Left ventricle myocardium inferior (tissue), 1 donor: ENCODE measurements at regions not wholly inside any gene's neighbourhood (a gene's known extent, or its start where the extent isn't known, plus 50 kb on each side); places are given as distances from the start of the nearest gene placed in this dataset.
A peak's percentile ranks its signal among the peaks of the same experiment; 100 is the strongest.

Source experiments
- DNase-seq: peaks from one replicate; pipeline ENCODE4 v3.0.0-alpha.2; 2020
- H3K27ac ChIP-seq: fragments of 200-600 bp; replicated peaks from 2 replicates; pipeline ENCODE4 v1.8.0; 2021
- H3K27me3 ChIP-seq: fragments of 200-600 bp; 2 replicates; pipeline ENCODE4 v1.8.0; 2021; ENCODE audit warnings: low read depth
- H3K36me3 ChIP-seq: fragments of 200-600 bp; 2 replicates; pipeline ENCODE4 v1.8.0; 2021
- H3K4me1 ChIP-seq: fragments of 200-600 bp; 2 replicates; pipeline ENCODE4 v1.8.0; 2021
- H3K4me3 ChIP-seq: fragments of 200-600 bp; 2 replicates; pipeline ENCODE4 v1.8.0; 2021; ENCODE audit warnings: mild to moderate bottlenecking, moderate library complexity
- H3K9me3 ChIP-seq: fragments of 200-600 bp; replicated peaks from 2 replicates; pipeline ENCODE4 v1.8.0; 2021
- CTCF ChIP-seq: fragments of 200-600 bp; IDR thresholded peaks from 2 replicates; pipeline ENCODE4 v1.8.0; 2021; ENCODE audit warnings: antibody characterized with exemption, mild to moderate bottlenecking, borderline replicate concordance
- intact Hi-C: fragments of 100-400 bp; cut with micrococcal nuclease; formaldehyde crosslinking; loops from one replicate; pipeline ENCODE4 v1.11.0; 2022
- donor health status: DM: no; HTN: yes; CAD: no; lungs with severe emphysema.

GRCh38 chr3:184659797-184660301 lies 52.0 kb downstream of the MAGEF1 start:
- intact Hi-C loops = no loop called here
- DNase-seq = no peak
- H3K27ac ChIP-seq = no peak overlapping the region

GRCh38 chr3:184658223-184658928 lies 53.5 kb downstream of the MAGEF1 start:
- H3K4me3 ChIP-seq = no peak overlapping the region
- H3K4me1 ChIP-seq = peaks cover 30% of the 10 kb centered on the region
- peaks cover 11% of the 10 kb centered on the region for H3K9me3 ChIP-seq
- intact Hi-C loops = no loop called here
- H3K27me3 ChIP-seq = no peaks in the 10 kb centered on the region
- H3K36me3 ChIP-seq = no peaks in the 10 kb centered on the region
- TF ChIP-seq CTCF = no peak
- DNase-seq = no peak
- H3K27ac ChIP-seq = peak overlapping the region; percentile 48

More at GRCh38 chr3:184659797-184660301, 52.0 kb downstream of the MAGEF1 start:
- Histone ChIP-seq H3K9me3 (no peaks in the 10 kb centered on the region), H3K4me3 (no peak overlapping the region), H3K27me3 (no peaks in the 10 kb centered on the region), H3K36me3 (no peaks in the 10 kb centered on the region), H3K4me1 (peaks cover 30% of the 10 kb centered on the region)
- TF ChIP-seq CTCF = no peak

GRCh38 chr3:184656829-184657681 lies 54.8 kb downstream of the MAGEF1 start:
- Histone ChIP-seq H3K36me3 (no peaks in the 10 kb centered on the region), H3K27ac (no peak overlapping the region), H3K9me3 (peaks cover 11% of the 10 kb centered on the region), H3K4me3 (no peak overlapping the region), H3K27me3 (no peaks in the 10 kb centered on the region), H3K4me1 (peaks cover 28% of the 10 kb centered on the region)
- no peak for DNase-seq
- intact Hi-C loops = no loop called here
- no peak for TF ChIP-seq CTCF

GRCh38 chr3:184656458-184656828 lies 55.4 kb downstream of the MAGEF1 start:
- H3K4me1 ChIP-seq = peaks cover 27% of the 10 kb centered on the region
- DNase-seq = no peak
- intact Hi-C loops = no loop called here
- no peak overlapping the region for H3K27ac ChIP-seq
- no peak for TF ChIP-seq CTCF
- no peaks in the 10 kb centered on the region for H3K36me3 ChIP-seq
- H3K4me3 ChIP-seq = no peak overlapping the region
- peaks cover 11% of the 10 kb centered on the region for H3K9me3 ChIP-seq
- no peaks in the 10 kb centered on the region for H3K27me3 ChIP-seq

- Histone ChIP-seq H3K9me3 (peaks cover 11% of the 10 kb centered on the region), H3K27ac (no peak overlapping the region), H3K4me1 (peaks cover 27% of the 10 kb centered on the region), H3K27me3 (no peaks in the 10 kb centered on the region), H3K4me3 (no peak overlapping the region), H3K36me3 (no peaks in the 10 kb centered on the region)
- DNase-seq = no peak
- intact Hi-C loops = no loop called here
- no peak for TF ChIP-seq CTCF
Measured at GRCh38 chr3:184655597-184655996, 56.3 kb downstream of the MAGEF1 start.
